ENCODE measurements at regions not wholly inside any gene's neighbourhood (a gene's known extent, or its start where the extent isn't known, plus 50 kb on each side); places are given as distances from the start of the nearest gene placed in this dataset.
"Not testable (repeated sequence)": the region's sequence is repeated elsewhere in the genome, so short reads cannot be mapped to it uniquely, and the experiment has no call there.

- DNase-seq (ENCODE audit: low read depth in 4 of 4, low spot score in 2 of 4) = no peak
These were observed 260.8 kb downstream of the SH3BP4 start for GRCh38 chr2:235212501-235213158.

- DNase-seq (ENCODE audit: low read depth in 4 of 4, low spot score in 2 of 4) = no peak
These were observed 263.4 kb downstream of the SH3BP4 start for GRCh38 chr2:235215248-235215647.

GRCh38 chr2:235216901-235217300 is 265.1 kb downstream of the SH3BP4 start:
- DNase-seq (ENCODE audit: low read depth in 4 of 4, low spot score in 2 of 4) = no peak

DNA sequence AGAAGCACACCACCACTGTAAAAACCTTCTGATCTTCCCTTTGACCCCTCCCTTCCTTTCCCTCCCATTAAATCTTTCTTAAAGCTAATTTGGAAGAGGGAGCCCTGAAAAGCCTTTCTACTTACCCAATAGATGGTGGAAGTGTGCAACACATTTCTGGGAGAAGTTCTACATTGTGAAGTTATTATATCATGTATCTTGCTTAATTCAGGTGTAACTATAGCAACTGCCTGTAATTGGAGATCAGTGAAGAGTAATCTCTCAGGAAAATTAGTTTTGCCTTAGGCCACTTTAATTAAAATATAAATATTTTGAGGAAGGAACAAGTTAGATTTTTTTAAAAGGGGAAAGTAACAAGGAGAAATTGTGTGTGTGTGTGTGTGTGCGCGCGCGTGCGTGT is 266.0 kb downstream of the SH3BP4 start:
- DNase-seq (ENCODE audit: low read depth in 4 of 4, low spot score in 2 of 4) = no peak

GRCh38 chr2:235218486-235218907 is 266.7 kb downstream of the SH3BP4 start:
- no peak for DNase-seq (ENCODE audit: low read depth in 4 of 4, low spot score in 2 of 4)

DNA sequence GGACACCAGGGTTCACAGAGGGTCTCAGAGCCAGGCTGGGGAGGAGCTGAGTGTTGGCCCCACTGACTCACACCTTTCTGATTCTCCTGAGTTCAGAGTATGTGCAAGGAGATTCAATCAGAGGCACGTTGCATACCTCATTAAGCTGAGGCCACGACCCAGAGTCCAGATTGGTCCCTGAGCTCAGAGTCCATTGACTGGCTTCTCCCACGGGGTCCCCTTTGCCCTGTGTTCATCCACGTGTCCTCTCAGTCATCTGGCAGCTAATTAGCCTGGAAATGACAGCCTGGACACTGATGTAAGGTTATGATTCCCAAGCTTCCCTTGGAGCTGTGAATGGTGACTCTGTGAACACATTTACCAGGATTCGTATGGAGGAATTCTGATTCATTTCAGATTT is 267.2 kb downstream of the SH3BP4 start:
- DNase-seq (ENCODE audit: low read depth in 4 of 4, low spot score in 2 of 4) = no peak

DNA sequence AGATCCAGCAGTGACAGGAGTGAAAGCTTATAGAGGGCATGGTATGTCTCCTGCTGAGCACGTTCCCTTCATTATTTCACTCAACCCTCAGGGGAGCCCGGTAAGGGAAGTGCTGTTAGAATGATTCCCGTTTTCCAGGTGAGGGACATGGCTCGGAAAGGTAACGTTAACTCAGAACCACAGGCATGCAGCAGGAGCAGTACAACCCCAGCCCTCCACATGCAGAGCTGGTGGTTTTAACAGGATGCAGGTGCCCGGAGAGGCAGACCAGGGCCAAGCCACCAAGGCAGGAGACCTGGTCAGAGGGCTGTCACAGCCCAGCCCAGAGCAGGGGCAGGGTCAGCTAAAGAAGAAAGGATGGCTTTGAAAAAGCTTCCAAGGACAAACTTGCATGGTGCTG is 268.5 kb downstream of the SH3BP4 start:
- no peak for DNase-seq (ENCODE audit: low read depth in 4 of 4, low spot score in 2 of 4)

DNA sequence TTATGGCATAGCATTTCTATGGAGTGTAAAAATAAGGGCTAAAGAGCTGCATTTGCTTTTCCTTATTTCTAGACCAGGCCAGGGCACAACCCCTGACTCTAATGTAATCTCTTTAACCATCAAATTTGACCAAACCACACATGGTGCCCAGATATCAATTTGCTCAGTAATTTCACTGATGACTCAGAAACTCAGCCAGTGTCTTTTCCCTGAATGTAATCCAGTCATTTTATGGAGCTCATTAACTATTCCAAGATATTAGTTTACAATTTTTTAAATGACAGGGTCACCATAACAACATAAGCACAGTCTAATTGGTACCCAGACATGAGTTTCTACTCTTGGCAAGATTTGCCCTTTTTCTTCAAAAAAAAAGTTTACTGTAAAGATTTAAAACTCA is 270.8 kb upstream of the AGAP1 start:
- DNase-seq (ENCODE audit: low read depth in 4 of 4, low spot score in 2 of 4) = no peak

- DNase-seq (ENCODE audit: low read depth in 4 of 4, low spot score in 2 of 4) = no peak
These were observed 269.4 kb upstream of the AGAP1 start for GRCh38 chr2:235224410-235224809.

- DNase-seq (ENCODE audit: low read depth in 4 of 4, low spot score in 2 of 4) = no peak
These were observed 268.6 kb upstream of the AGAP1 start for GRCh38 chr2:235225261-235225660.

GRCh38 chr2:235227590-235227989 is 266.3 kb upstream of the AGAP1 start:
- DNase-seq (ENCODE audit: low read depth in 4 of 4, low spot score in 2 of 4) = no peak

GRCh38 chr2:235228422-235228821 is 265.4 kb upstream of the AGAP1 start:
- DNase-seq (ENCODE audit: low read depth in 4 of 4, low spot score in 2 of 4) = not testable (repeated sequence)

DNA sequence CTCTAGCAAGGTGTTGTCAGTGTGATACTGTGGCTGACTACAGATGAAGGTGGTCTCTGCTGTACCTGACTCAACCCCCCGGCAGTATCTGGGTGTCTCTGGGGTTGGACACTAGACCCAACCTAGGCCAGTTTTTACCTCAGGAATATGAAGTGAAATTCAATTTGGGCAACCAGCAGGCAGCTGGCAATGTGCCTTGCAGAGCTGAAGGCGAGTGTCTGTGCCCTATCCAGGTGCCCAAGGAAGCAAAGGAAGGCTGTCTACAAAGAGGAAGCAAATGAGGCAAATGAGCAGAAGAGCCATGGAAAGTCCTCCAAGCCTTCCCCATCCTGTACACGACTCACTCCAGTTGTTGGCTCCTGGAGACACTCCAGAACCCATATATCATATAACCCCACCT is 264.6 kb upstream of the AGAP1 start:
- no peak for DNase-seq (ENCODE audit: low read depth in 4 of 4, low spot score in 2 of 4)

DNA sequence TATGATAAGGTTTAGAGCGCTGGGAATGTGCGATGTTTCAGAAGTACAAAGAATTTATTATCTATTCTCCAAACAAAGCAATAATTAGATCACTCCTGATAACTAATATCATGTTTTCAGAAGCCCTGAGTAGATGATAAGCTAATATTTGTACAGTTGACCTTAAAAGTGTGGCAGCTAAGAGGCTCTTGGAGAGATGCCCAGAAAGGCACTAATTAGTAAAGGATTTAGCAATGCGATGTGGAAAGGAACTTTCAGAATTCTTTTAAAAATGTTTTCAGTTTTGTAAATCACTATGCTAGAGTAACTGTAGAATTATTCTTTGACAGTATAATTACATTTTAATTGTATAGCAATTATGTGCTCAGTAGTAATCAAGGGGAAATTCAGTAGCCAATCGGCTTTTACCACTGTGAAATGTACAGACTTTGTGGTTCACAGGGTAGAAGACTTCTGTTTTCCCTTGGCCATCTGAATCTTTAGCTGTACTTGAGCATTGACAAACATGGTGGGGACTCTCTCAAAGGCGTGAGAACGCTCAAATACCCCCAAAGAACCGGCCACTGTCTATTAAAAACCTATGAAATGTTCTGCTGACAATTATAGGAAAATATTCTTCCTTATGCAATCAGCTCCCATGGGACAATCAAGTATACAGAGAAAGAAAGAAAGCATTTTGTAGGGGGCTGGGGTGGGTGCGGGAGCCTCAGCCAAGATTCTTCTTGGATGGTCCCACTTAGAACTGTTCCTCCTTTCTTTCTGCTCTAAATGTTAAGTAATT is 262.8 kb upstream of the AGAP1 start:
- no peak for DNase-seq (ENCODE audit: low read depth in 4 of 4, low spot score in 2 of 4)

DNA sequence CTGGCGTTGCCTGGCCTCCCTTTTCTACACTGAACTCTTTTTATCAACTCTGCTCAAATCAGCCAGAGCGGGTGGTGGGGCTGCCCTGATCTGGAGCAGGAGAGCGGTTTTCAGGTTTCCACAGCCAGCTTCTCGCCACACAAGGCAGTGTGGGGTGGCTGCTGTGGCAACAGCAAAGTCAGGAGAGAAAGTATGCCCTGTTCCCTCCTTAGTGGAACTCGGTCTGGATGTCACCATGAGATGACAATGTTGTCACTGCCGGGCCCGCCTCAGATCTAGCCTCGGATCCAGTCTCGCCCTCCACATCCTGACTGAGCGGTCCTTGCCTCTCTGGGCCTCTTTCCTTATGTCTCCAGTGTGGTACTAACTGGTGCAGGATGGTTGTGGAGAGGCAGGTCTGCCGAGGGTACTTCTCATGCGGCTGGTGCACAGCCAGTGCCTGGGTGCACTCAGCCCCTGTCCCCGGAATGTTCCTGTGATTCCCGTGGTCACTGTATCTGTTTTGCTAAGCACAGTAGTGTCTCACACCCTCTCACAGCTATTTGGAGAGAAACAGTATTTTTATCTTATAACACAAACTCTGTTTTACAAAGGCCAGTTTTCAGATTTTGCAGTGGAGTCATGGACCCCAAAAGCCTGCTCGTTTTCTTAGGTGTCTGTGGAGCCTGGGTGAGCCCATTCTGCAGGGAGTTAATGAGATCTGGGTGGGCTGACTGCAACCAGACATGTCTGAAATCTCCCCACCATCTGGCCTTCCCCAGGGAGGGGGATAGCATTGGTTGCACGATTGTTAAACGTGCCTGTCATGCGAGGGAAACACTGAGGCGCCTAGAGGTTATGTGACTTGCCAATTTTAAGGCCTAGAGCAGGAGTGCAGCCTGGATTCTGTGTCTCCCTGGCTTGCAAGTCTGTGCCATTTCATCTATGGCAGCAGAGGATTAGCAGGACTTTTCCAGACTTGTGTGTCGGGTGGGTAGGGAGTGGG is 261.1 kb upstream of the AGAP1 start:
- DNase-seq (ENCODE audit: low read depth in 4 of 4, low spot score in 2 of 4) = no peak

- DNase-seq (ENCODE audit: low read depth in 4 of 4, low spot score in 2 of 4) = no peak
These were observed 259.1 kb upstream of the AGAP1 start for GRCh38 chr2:235234736-235235135.

DNA sequence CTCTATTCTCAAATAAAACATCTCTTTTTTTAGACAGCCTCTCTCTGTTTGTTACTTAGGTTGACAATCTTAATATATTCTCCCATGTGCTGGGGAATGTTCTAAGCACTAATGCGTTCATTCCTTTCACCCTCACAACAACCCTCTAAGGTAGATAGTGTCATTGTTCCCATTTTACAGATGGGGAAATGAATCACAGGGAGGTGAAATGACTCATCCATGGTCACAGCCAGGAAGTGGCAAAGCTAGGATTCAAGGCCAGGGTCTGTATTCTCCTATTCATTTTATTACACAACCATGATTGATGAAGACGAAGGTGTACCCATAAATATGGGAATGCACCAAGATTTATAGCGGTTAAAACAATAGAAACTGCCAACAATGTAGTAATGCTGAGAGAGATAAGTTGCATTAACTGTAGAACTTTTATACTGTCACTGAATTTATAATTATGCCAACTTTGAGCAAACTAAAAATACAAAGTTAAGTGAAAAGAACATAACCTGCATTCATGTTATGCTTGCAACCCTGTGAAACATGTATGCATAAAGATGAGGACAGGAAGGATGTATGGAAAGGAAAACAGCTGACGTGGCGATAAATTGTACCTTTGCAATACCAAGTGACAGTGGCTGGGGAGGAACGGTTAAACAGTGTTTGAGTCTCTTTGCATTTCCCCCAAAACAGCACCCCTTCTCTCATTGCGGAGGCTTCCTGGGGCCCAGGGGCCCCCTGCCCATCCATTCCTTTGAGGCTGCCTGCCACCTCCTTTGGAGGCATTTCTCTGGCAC is 257.7 kb upstream of the AGAP1 start:
- DNase-seq (ENCODE audit: low read depth in 4 of 4, low spot score in 2 of 4) = no peak

- DNase-seq (ENCODE audit: low read depth in 4 of 4, low spot score in 2 of 4) = no peak
These were observed 255.3 kb upstream of the AGAP1 start for GRCh38 chr2:235238537-235238936.

DNA sequence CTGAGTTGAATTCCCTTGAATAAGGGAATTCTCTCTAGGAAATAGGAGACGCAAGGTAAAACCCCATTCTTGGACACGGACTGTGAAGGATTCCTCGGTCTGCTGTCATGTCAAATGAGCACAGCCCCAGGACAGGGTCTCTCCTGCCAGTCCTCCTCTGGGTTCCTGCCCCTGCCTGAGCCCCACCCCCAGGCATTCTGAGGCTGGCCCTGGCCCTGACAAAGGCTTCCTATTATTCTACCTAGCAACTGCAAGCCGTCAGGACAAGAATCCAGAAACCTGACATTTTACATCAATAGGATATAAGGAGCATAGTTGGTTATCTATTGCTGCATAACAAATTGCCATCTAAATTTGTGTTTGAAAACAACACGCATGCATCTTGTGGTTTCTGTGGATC is 253.3 kb upstream of the AGAP1 start:
- DNase-seq (ENCODE audit: low read depth in 4 of 4, low spot score in 2 of 4) = no peak
